Sigmoid colon (tissue), 4 donors: ENCODE measurements at regions not wholly inside any gene's neighbourhood (a gene's known extent, or its start where the extent isn't known, plus 50 kb on each side); places are given as distances from the start of the nearest gene placed in this dataset.

Experiments
- CTCF ChIP-seq, 4 experiments: fragments of 450-650 bp in 3 of 4; fragments of 200-600 bp in 1 of 4; IDR thresholded peaks; one replicate each; pipeline ENCODE4 v1.5.1; 2016 to 2019; ENCODE audit warnings: antibody characterized with exemption in 4 of 4, mild to moderate bottlenecking in 3 of 4, moderate library complexity in 2 of 4
- EP300 ChIP-seq, 4 donors: sonication (generic); formaldehyde crosslinking; IDR thresholded peaks; one replicate each; pipeline ENCODE4 v1.6.1; 2017; ENCODE audit warnings: antibody characterized with exemption in 4 of 4
- POLR2A ChIP-seq, 2 donors: fragments of 450-650 bp; IDR thresholded peaks; one replicate each; pipeline ENCODE4 v1.6.1; 2016; ENCODE audit warnings: antibody characterized with exemption in 2 of 2, mild to moderate bottlenecking in 2 of 2, moderate library complexity in 2 of 2
- POLR2AphosphoS5 ChIP-seq, 4 donors: sonication (generic); formaldehyde crosslinking; IDR thresholded peaks; one replicate each; pipeline ENCODE4 v1.6.1; 2017; ENCODE audit warnings: antibody characterized with exemption in 4 of 4

GRCh38 chr12:24143928-24144327 lies 194.5 kb upstream of the SOX5 start:
- TF ChIP-seq POLR2A (IDR thresholded peaks at IDR 0.05) (no peak), POLR2AphosphoS5 (IDR thresholded peaks at IDR 0.05) (no peak), CTCF (IDR thresholded peaks at IDR 0.05) (no peak), EP300 (IDR thresholded peaks at IDR 0.05) (no peak)
